H1 (cell line): ENCODE measurements at regions not wholly inside any gene's neighbourhood (a gene's known extent, or its start where the extent isn't known, plus 50 kb on each side); places are given as distances from the start of the nearest gene placed in this dataset.

Experiments
- CHD2 ChIP-seq: IDR thresholded peaks from 2 replicates; pipeline ENCODE4 v1.6.1; 2012; ENCODE audit warnings: low read length, improper control_type of control experiment
- EP300 ChIP-seq, 2 experiments: IDR thresholded peaks; 1 replicate in 1 of 2; 2 replicates in 1 of 2; pipeline ENCODE4 v1.6.1; 2011 to 2012; ENCODE audit warnings: low read depth in 2 of 2, low read length in 2 of 2, mild to moderate bottlenecking in 2 of 2, borderline replicate concordance in 1 of 2, inconsistent platforms in 1 of 2, moderate library complexity in 1 of 2
- SP1 ChIP-seq: IDR thresholded peaks from 2 replicates; pipeline ENCODE4 v1.6.1; 2011; ENCODE audit warnings: low read depth, low read length
- SRF ChIP-seq: IDR thresholded peaks from 2 replicates; pipeline ENCODE4 v1.6.1; 2011; ENCODE audit warnings: mild to moderate bottlenecking, low read depth, low read length, moderate library complexity
- SUZ12 ChIP-seq: fragments of 200-600 bp; sonication (generic); IDR thresholded peaks from 2 replicates; pipeline ENCODE4 v1.6.1; 2012; ENCODE audit warnings: mild to moderate bottlenecking, inconsistent platforms, low read length, moderate library complexity, mixed read lengths
- TAF7 ChIP-seq: optimal IDR thresholded peaks from 2 replicates; pipeline ENCODE3; 2011; ENCODE audit warnings: low read depth, mild to moderate bottlenecking, inconsistent platforms, low read length, moderate library complexity, borderline replicate concordance
- TEAD4 ChIP-seq: IDR thresholded peaks from 2 replicates; pipeline ENCODE4 v1.6.1; 2012; ENCODE audit warnings: low read depth, low read length, inconsistent platforms, mixed read lengths

GRCh38 chr18:75351409-75351808 lies 76.1 kb downstream of the SMIM21 start (continued):
- TF ChIP-seq EP300 (IDR thresholded peaks at IDR 0.05; ENCODE audit: borderline replicate concordance in 1 of 2, low read depth in 2 of 2, low read length in 2 of 2) (no peak), SRF (no peak), TEAD4 (no peak), SP1 (no peak), CHD2 (no peak), SUZ12 (no peak), TAF7 (no peak)
